Fibroblast of lung (primary cell): ENCODE measurements at regions not wholly inside any gene's neighbourhood (a gene's known extent, or its start where the extent isn't known, plus 50 kb on each side); places are given as distances from the start of the nearest gene placed in this dataset.
"Not testable (repeated sequence)": the region's sequence is repeated elsewhere in the genome, so short reads cannot be mapped to it uniquely, and the experiment has no call there.

Experiments
- DNase-seq, 2 donors: peaks; one replicate each; pipeline versions ENCODE4 v3.0.0 to v3.0.0-alpha.2; 2010; ENCODE audit warnings: low read depth in 2 of 2
- H2AFZ ChIP-seq: 2 replicates; pipeline ENCODE4 v1.5.1; 2012; ENCODE audit warnings: low read length, control low read depth, inconsistent platforms
- H3K27ac ChIP-seq: 2 replicates; pipeline ENCODE4 v1.5.1; 2011; ENCODE audit warnings: low read length, control low read depth; ENCODE audit not compliant: insufficient read depth
- H3K27me3 ChIP-seq: 2 replicates; pipeline ENCODE4 v1.5.1; 2011; ENCODE audit warnings: mild to moderate bottlenecking, low read length; ENCODE audit not compliant: control insufficient read depth, insufficient read depth
- H3K36me3 ChIP-seq: 2 replicates; pipeline ENCODE4 v1.5.1; 2011; ENCODE audit warnings: low read length; ENCODE audit not compliant: control insufficient read depth, insufficient read depth
- H3K4me1 ChIP-seq: 2 replicates; pipeline ENCODE4 v1.5.1; 2011; ENCODE audit warnings: low read length; ENCODE audit not compliant: control insufficient read depth, insufficient read depth; ENCODE audit errors: extremely low read depth
- H3K4me2 ChIP-seq: 2 replicates; pipeline ENCODE4 v1.5.1; 2011; ENCODE audit warnings: low read length, control low read depth; ENCODE audit not compliant: insufficient read depth; ENCODE audit errors: extremely low read depth
- H3K4me3 ChIP-seq, 4 experiments: fragments of 200-600 bp in 1 of 4; sonication (generic) in 1 of 4; replicated peaks in 1 of 4; 2 replicates each; pipeline ENCODE4 v1.5.1; 2011 to 2016; ENCODE audit warnings: low read length in 4 of 4, low read depth in 3 of 4, mild to moderate bottlenecking in 3 of 4, control low read depth in 2 of 4, inconsistent platforms in 1 of 4, mixed read lengths in 1 of 4; ENCODE audit not compliant: insufficient read depth in 1 of 4; ENCODE audit errors: control extremely low read depth in 1 of 4
- H3K79me2 ChIP-seq: 2 replicates; pipeline ENCODE4 v1.5.1; 2012; ENCODE audit warnings: mild to moderate bottlenecking, low read length, inconsistent platforms; ENCODE audit not compliant: control insufficient read depth, insufficient read depth
- H3K9ac ChIP-seq: 2 replicates; pipeline ENCODE4 v1.5.1; 2011; ENCODE audit warnings: mild to moderate bottlenecking, low read length, control low read depth; ENCODE audit not compliant: insufficient read depth
- H3K9me3 ChIP-seq: 2 replicates; pipeline ENCODE4 v1.5.1; 2012; ENCODE audit warnings: low read depth, low read length; ENCODE audit not compliant: control insufficient read depth, insufficient read depth
- H4K20me1 ChIP-seq: 2 replicates; pipeline ENCODE4 v1.5.1; 2011; ENCODE audit warnings: low read length; ENCODE audit not compliant: control insufficient read depth, insufficient read depth; ENCODE audit errors: extremely low read depth
- CTCF ChIP-seq, 2 donors: IDR thresholded peaks in 1 of 2; conservative IDR thresholded peaks in 1 of 2; 1 replicate in 1 of 2; 2 replicates in 1 of 2; pipeline ENCODE4 v1.5.1; 2011 to 2012; ENCODE audit warnings: low read length in 2 of 2, control low read depth in 1 of 2, inconsistent platforms in 1 of 2, low read depth in 1 of 2, mild to moderate bottlenecking in 1 of 2
- EZH2 ChIP-seq: IDR thresholded peaks from 2 replicates; pipeline ENCODE4 v1.5.1; 2012; ENCODE audit warnings: low read length, control low read depth, mild to moderate bottlenecking; ENCODE audit errors: missing control alignments

DNA sequence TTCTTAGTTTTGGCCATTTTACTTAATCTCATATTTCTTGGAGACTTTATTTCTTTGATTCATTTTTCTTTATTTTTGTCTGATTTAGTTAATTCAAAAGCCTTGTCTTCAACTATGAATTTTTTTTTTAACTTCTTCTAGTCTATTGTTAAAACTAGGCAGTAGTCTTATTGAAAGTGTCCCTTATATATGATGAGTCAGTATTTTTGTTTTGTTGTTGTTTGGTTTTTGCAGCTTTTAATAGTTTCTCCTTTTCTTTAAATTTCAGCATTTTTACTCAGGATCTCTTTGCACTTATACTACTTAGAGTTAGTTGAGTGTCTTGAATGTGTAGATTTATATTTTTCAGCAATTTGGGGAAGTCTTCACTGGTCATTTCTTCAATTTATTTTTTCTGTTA lies 758.5 kb upstream of the CDH8 start:
- Histone ChIP-seq H3K9me3 (no peaks in the 10 kb centered on the region), H3K4me3 (no peak overlapping the region), H2AFZ (no peak overlapping the region), H3K4me2 (no peak overlapping the region), H3K36me3 (no peaks in the 10 kb centered on the region), H3K9ac (no peak overlapping the region), H4K20me1 (no peaks in the 10 kb centered on the region), H3K27me3 (no peaks in the 10 kb centered on the region), H3K4me1 (no peaks in the 10 kb centered on the region), H3K79me2 (no peaks in the 10 kb centered on the region), H3K27ac (no peak overlapping the region)
- no peak for TF ChIP-seq EZH2
- no peak for TF ChIP-seq CTCF (conservative IDR thresholded peaks at IDR 0.05 in 1 of 2, IDR thresholded peaks at IDR 0.05 in 1 of 2; ENCODE audit: low read depth in 1 of 2, low read length in 2 of 2)
- DNase-seq, result no peak

DNA sequence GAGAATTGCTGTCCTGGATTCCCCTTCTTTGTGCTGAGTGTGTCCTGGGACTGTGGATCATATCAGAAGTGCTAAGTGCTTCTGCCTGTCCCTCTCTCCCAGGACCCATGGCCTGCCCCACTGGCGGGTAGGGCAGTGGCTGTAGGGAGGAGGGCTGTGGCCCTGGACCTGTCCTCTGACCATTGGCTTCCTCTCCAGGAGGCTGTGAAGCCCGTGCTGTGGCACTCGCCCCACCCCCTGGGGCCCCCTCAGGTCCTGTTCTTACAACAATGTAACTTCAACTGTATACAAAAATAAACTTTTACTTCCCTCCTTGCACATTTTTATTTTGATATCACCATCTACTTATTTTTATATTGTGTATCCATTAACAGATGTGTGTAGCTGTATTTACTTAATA lies 743.8 kb upstream of the CDH8 start:
- not testable (repeated sequence) for DNase-seq, H3K9ac ChIP-seq, H3K36me3 ChIP-seq, H2AFZ ChIP-seq, H4K20me1 ChIP-seq, H3K4me3 ChIP-seq, H3K27me3 ChIP-seq, H3K4me2 ChIP-seq, H3K9me3 ChIP-seq, H3K79me2 ChIP-seq, H3K4me1 ChIP-seq, H3K27ac ChIP-seq

DNA sequence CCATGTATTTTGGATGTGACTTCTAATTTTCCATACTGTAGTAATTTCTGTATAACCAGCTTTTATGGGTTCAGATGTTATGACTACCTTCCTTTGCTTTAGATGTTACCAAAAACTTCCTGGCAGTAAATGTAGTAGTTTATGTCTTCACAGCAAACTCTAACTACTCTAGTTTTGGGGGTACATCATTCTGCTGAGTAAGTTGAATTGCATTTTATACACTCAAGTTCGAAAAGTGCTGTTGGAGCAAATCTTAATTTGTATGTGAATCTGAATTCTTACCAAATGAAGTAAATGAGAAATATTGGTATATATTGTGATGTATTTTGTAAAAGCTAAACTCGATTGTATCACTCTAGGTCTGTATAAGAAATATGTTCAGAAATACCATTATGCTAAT lies 728.3 kb upstream of the CDH8 start:
- TF ChIP-seq CTCF (conservative IDR thresholded peaks at IDR 0.05 in 1 of 2, IDR thresholded peaks at IDR 0.05 in 1 of 2; ENCODE audit: low read depth in 1 of 2, low read length in 2 of 2), result no peak
- no peak for TF ChIP-seq EZH2
- Histone ChIP-seq H3K9ac (no peak overlapping the region), H3K36me3 (no peaks in the 10 kb centered on the region), H4K20me1 (no peaks in the 10 kb centered on the region), H2AFZ (no peak overlapping the region), H3K27me3 (no peaks in the 10 kb centered on the region), H3K4me3 (no peak overlapping the region), H3K4me1 (no peaks in the 10 kb centered on the region), H3K27ac (no peak overlapping the region), H3K79me2 (no peaks in the 10 kb centered on the region), H3K9me3 (no peaks in the 10 kb centered on the region), H3K4me2 (no peak overlapping the region)
- no peak for DNase-seq

GRCh38 chr16:62760398-62760797 lies 724.2 kb upstream of the CDH8 start:
- H3K27me3 ChIP-seq, result no peaks in the 10 kb centered on the region
- H3K4me1 ChIP-seq, result no peaks in the 10 kb centered on the region
- TF ChIP-seq CTCF (conservative IDR thresholded peaks at IDR 0.05 in 1 of 2, IDR thresholded peaks at IDR 0.05 in 1 of 2; ENCODE audit: low read depth in 1 of 2, low read length in 2 of 2) (no peak), EZH2 (no peak)
- H3K9me3 ChIP-seq, result no peaks in the 10 kb centered on the region
- no peak overlapping the region for H2AFZ ChIP-seq
- H3K4me2 ChIP-seq, result no peak overlapping the region
- H3K4me3 ChIP-seq, result no peak overlapping the region
- no peak overlapping the region for H3K27ac ChIP-seq
- no peaks in the 10 kb centered on the region for H3K36me3 ChIP-seq
- no peak for DNase-seq
- no peaks in the 10 kb centered on the region for H3K79me2 ChIP-seq
- H4K20me1 ChIP-seq, result no peaks in the 10 kb centered on the region
- no peak overlapping the region for H3K9ac ChIP-seq
